ENCODE measurements at regions not wholly inside any gene's neighbourhood (a gene's known extent, or its start where the extent isn't known, plus 50 kb on each side); places are given as distances from the start of the nearest gene placed in this dataset.
"Not testable (repeated sequence)": the region's sequence is repeated elsewhere in the genome, so short reads cannot be mapped to it uniquely, and the experiment has no call there.

DNA sequence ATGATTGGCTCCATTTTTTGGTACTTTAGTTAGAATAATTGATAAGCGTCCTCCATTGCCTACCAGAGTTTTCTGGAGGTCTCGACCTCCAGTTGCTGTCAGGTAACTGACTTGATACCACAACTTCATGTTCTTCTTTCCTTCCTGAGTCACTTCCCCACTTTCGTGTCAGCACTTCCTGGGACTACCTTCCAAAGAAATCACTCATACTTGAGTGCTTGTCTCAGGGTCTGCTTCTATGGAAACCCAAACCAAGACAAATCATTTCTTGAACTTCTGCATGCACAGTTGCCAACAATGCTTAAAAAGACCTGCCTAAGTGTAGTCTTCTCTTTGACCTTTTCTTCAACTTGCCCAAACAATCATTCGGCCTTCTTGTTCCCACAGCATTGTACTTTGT, 210.3 kb upstream of the ETAA1 start:
- DNase-seq (ENCODE audit: low read depth), result no peak

GRCh38 chr2:67195327-67195726, 201.8 kb upstream of the ETAA1 start:
- DNase-seq (ENCODE audit: low read depth), result not testable (repeated sequence)

GRCh38 chr2:67201521-67201920, 195.6 kb upstream of the ETAA1 start:
- no peak for DNase-seq (ENCODE audit: low read depth)

GRCh38 chr2:67204349-67204748, 192.8 kb upstream of the ETAA1 start:
- DNase-seq (ENCODE audit: low read depth), result no peak

- DNase-seq (ENCODE audit: low read depth), result no peak
These were observed 188.1 kb upstream of the ETAA1 start for GRCh38 chr2:67208887-67209500.

DNA sequence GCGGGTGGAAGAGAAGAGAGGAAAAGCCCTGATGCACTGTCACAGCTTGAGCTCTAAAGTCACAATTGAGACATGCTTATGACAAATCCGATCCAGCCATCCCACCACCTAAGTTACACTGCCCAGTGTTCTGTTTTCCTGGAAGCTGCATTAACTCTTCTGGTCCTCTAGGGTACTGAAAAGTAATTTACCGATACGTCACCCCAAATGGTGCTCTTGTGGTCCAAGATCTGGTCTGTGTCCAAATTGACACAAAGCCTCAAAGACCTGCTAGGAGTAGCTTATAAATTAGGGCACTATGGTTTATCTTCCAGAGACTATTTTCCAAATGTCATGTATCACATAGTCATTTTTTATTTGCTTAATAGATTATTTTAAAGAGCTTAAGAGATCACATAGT, 186.7 kb upstream of the ETAA1 start:
- no peak for DNase-seq (ENCODE audit: low read depth)

GRCh38 chr2:67212203-67212602, 184.9 kb upstream of the ETAA1 start:
- no peak for DNase-seq (ENCODE audit: low read depth)

GRCh38 chr2:67213270-67213670, 183.9 kb upstream of the ETAA1 start:
- no peak for DNase-seq (ENCODE audit: low read depth)

GRCh38 chr2:67213677-67214402, 183.3 kb upstream of the ETAA1 start:
- no peak for DNase-seq (ENCODE audit: low read depth)

DNA sequence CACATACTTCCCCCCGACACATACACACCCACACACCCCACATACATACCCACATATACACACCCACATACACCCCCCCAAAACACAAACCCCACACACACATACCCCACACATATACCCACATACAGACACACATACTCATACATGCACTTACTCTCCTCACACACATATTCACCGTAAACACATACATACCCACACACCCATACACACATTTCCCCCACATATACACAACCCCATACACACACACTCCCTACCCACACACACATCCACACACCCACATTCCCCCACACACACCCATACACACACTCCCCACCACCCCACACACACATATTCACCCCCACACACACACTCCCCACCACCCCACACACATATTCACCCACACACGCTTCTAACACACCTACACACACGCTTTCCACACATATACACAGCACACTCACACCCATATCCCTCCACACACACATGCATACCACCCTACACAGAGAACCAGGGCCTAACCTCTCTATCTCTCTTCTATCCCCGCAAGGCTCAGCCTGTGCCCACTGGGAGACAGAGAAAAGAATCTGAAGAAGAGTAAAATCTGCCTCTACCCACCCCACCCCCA, 182.4 kb upstream of the ETAA1 start:
- DNase-seq (ENCODE audit: low read depth), result no peak

GRCh38 chr2:67215214-67216055, 181.7 kb upstream of the ETAA1 start:
- peak; percentile 73 for DNase-seq (ENCODE audit: low read depth)

- no peak for DNase-seq (ENCODE audit: low read depth)
These were observed 181.0 kb upstream of the ETAA1 start for GRCh38 chr2:67216103-67216502.

DNA sequence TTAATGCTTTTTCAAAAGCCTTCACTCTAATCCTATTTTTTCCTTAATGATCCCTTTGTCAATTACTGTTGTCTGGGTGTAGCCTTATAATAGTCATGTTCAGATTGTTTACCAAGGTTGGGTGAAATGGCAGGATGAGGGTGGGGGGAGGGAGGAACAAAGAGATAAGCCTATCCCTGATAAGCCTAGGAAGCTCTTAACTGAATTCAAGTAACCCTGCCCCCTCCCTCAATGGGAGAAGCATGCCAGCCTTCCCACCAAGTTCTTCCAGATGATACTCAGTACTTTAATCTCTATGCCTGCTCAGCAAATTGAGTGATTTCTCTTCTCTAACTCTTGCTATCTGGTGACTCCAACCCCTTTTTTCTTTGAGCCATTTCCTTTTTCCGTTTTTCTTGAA, 180.3 kb upstream of the ETAA1 start:
- no peak for DNase-seq (ENCODE audit: low read depth)

GRCh38 chr2:67217398-67217797, 179.7 kb upstream of the ETAA1 start:
- no peak for DNase-seq (ENCODE audit: low read depth)

DNA sequence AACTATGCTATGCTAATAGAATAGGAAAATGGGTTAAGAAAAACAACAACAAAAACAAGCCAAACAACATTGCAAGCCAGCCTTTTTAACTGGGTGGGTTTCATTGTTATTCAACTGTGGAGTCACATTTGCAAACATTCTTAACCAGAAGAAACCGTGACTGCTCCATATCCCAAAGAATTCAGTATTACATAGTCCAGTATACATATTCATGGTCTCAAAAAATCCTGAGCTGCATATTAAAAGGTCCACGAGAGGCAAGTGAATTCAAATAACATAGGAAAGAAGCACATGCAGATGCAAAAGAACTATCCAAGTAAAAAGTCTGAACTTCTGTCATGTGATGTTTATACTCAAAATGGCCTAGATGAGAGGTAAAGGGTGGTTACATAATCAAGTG, 179.1 kb upstream of the ETAA1 start:
- no peak for DNase-seq (ENCODE audit: low read depth)

GRCh38 chr2:67219651-67220050, 177.5 kb upstream of the ETAA1 start:
- no peak for DNase-seq (ENCODE audit: low read depth)

- no peak for DNase-seq (ENCODE audit: low read depth)
These were observed 175.9 kb upstream of the ETAA1 start for GRCh38 chr2:67221266-67221665.

DNA sequence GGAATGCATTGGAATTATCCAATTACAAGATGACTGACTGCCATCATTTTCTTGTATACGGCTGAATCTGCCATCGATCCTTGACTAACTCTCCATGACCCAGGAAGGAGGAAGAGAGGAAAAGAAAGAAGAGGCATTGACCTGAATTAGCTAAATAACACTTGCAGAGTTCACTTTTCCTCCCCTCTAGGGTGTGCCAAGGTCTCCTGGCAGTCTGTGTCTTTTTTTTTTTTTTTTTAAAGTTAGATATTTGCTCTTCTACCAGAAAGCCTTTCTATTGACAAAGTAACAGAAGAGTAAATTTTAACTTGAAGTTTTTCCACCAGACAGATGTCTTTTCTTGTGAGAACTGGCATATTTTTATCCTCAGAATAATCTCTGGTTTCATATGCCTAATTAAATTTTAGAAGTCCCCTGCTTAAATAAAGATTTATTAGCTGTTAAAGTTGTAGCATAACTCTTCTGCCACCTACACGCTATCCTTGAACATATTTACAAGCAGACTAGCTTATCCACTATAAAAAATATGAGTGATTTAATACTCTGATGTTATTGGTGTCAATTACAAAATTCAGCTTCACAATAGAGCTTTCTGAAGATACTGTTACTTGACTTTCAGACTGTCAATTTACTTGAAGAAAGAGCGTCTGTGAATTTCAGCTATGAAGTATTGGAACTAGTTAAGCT, 171.7 kb upstream of the ETAA1 start:
- no peak for DNase-seq (ENCODE audit: low read depth)

- DNase-seq (ENCODE audit: low read depth), result no peak
These were observed 167.4 kb upstream of the ETAA1 start for GRCh38 chr2:67229706-67230105.

DNA sequence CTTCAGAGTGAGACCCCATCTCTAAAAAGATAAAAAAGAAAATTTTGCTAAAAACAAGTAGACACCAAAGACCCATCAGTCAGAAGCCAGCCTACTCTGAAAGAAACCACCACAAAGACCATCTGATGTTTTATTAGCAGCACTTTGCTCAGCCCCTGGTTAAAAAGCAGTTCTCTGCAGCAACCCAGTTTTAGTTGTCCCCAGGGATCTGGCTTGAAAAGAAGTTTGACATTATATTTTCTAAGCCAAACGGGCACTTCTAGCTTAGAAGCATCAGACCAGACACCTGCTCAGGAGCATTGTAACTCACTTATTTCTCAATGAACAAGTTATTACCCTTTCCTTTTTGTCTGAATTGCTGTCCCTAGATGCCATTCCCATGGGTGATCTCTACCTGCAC, 164.2 kb upstream of the ETAA1 start:
- DNase-seq (ENCODE audit: low read depth), result no peak

GRCh38 chr2:67234440-67234839, 162.7 kb upstream of the ETAA1 start:
- no peak for DNase-seq (ENCODE audit: low read depth)

DNA sequence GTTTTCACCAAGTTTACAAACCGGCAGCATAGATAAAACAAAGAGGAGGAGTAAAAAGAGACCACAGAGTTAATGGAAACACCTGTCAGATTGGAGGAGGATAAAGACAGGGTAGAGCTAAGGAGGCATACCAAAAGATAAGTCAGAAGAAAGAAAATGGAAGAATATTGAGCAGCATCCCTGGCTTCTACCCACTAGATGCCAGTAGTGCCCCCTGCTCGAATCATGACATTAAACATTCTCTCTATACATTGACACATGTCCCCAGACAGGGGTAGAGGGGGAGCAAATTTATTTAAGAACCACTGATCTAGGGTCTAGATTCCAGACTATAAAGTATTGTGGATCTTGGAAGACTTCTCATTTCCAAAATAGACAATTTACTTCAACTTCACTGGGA, 159.8 kb upstream of the ETAA1 start:
- no peak for DNase-seq (ENCODE audit: low read depth)
